Endothelial cell of umbilical vein (primary cell): ENCODE measurements at regions not wholly inside any gene's neighbourhood (a gene's known extent, or its start where the extent isn't known, plus 50 kb on each side); places are given as distances from the start of the nearest gene placed in this dataset.

ENCODE experiments used
- BruUV-seq: library from RNA; stranded (reverse); fragments of 400-500 nt; replicated peaks from 2 replicates; lab custom pipeline; 2021; lab: Mats Ljungman, UMichigan
- CTCF ChIA-PET: fragments of 300-600, 350-600 bp; sonication (Branson Sonifier 250); formaldehyde crosslinking; loops from one replicate; lab custom pipeline; 2021; ENCODE audit warnings: antibody characterized with exemption, inconsistent platforms; lab: Charles Lee
- POLR2A ChIA-PET: fragments of 300-600, 350-600 bp; sonication (Branson Sonifier 250); formaldehyde crosslinking; loops from one replicate; lab custom pipeline; 2021; ENCODE audit warnings: antibody characterized with exemption, inconsistent platforms; lab: Charles Lee
- DNase-seq: peaks from one replicate; pipeline ENCODE4 v3.0.0-alpha.2; 2011; ENCODE audit warnings: low read depth, low spot score
- FAIRE-seq: peaks from 2 replicates; lab custom pipeline; 2011; peaks lifted over from hg19 to GRCh38; lab: Jason Lieb, UNC
- H2AFZ ChIP-seq: 2 replicates; pipeline ENCODE4 v1.6.0; 2012; ENCODE audit warnings: low read depth, low read length, control low read depth, inconsistent platforms
- H3K27ac ChIP-seq: 2 replicates; pipeline ENCODE4 v1.5.1; 2011; ENCODE audit warnings: low read depth, mild to moderate bottlenecking, control low read depth, low read length, moderate library complexity; ENCODE audit not compliant: insufficient read depth
- H3K27me3 ChIP-seq, 2 experiments: 2 replicates each; pipeline versions ENCODE4 v1.6.0 to v1.6.1; 2011; ENCODE audit warnings: low read length in 2 of 2, mixed read lengths in 1 of 2; ENCODE audit not compliant: control insufficient read depth in 2 of 2, insufficient read depth in 2 of 2
- H3K36me3 ChIP-seq, 2 experiments: 2 replicates in 1 of 2; 3 replicates in 1 of 2; pipeline ENCODE4 v1.5.1; 2011; ENCODE audit warnings: low read length in 2 of 2, mild to moderate bottlenecking in 1 of 2, moderate library complexity in 1 of 2; ENCODE audit not compliant: control insufficient read depth in 2 of 2, insufficient read depth in 2 of 2; ENCODE audit errors: extremely low read depth in 1 of 2
- H3K4me1 ChIP-seq: 3 replicates; pipeline ENCODE4 v1.5.1; 2011; ENCODE audit warnings: mild to moderate bottlenecking, low read length; ENCODE audit not compliant: control insufficient read depth, insufficient read depth; ENCODE audit errors: extremely low read depth
- H3K4me2 ChIP-seq: 2 replicates; pipeline ENCODE4 v1.6.1; 2011; ENCODE audit warnings: low read length, control low read depth, mixed read lengths; ENCODE audit not compliant: insufficient read depth
- H3K4me3 ChIP-seq, 3 experiments: fragments of 200-600 bp in 1 of 3; sonication (generic), shearing (Covaris generic) in 1 of 3; replicated peaks in 1 of 3; 2 replicates each; pipeline ENCODE4 v1.5.1; 2011 to 2016; ENCODE audit warnings: control low read depth in 3 of 3, low read length in 3 of 3, mild to moderate bottlenecking in 2 of 3, inconsistent platforms in 1 of 3, low read depth in 1 of 3, moderate library complexity in 1 of 3; ENCODE audit not compliant: insufficient read depth in 1 of 3
- H3K79me2 ChIP-seq: 2 replicates; pipeline ENCODE4 v1.6.0; 2012; ENCODE audit warnings: low read length, inconsistent platforms; ENCODE audit not compliant: control insufficient read depth, insufficient read depth
- H3K9ac ChIP-seq: replicated peaks from 2 replicates; pipeline ENCODE3; 2011; ENCODE audit warnings: low read length, control low read depth; ENCODE audit not compliant: insufficient read depth; ENCODE audit errors: extremely low read depth
- H3K9me1 ChIP-seq: replicated peaks from 3 replicates; pipeline ENCODE4 v1.6.0; 2011; ENCODE audit warnings: mild to moderate bottlenecking, low read length; ENCODE audit not compliant: control insufficient read depth, insufficient read depth; ENCODE audit errors: extremely low read depth
- H3K9me3 ChIP-seq: replicated peaks from 2 replicates; pipeline ENCODE4 v1.5.1; 2012; ENCODE audit warnings: low read length, inconsistent platforms; ENCODE audit not compliant: control insufficient read depth, insufficient read depth
- H4K20me1 ChIP-seq: replicated peaks from 2 replicates; pipeline ENCODE3; 2011; ENCODE audit warnings: mild to moderate bottlenecking, low read length; ENCODE audit not compliant: control insufficient read depth, insufficient read depth; ENCODE audit errors: extremely low read depth
- CTCF ChIP-seq, 2 donors: IDR thresholded peaks; 1 replicate in 1 of 2; 2 replicates in 1 of 2; pipeline ENCODE4 v1.5.1; 2011; ENCODE audit warnings: low read length in 2 of 2, mild to moderate bottlenecking in 2 of 2, moderate library complexity in 2 of 2, control low read depth in 1 of 2, inconsistent platforms in 1 of 2, low read depth in 1 of 2; ENCODE audit not compliant: insufficient read depth in 1 of 2; ENCODE audit errors: extremely low read depth in 1 of 2
- EZH2 ChIP-seq: IDR thresholded peaks from 2 replicates; pipeline ENCODE4 v1.6.1; 2012; ENCODE audit warnings: borderline replicate concordance, low read depth, mild to moderate bottlenecking, moderate library complexity, low read length, inconsistent platforms; ENCODE audit not compliant: severe bottlenecking
- FOS ChIP-seq: IDR thresholded peaks from 2 replicates; pipeline ENCODE4 v1.6.1; 2011; ENCODE audit warnings: mild to moderate bottlenecking, low read length, moderate library complexity, borderline replicate concordance; ENCODE audit not compliant: insufficient read depth
- GATA2 ChIP-seq: IDR thresholded peaks from 2 replicates; pipeline ENCODE4 v1.7.0; 2011; ENCODE audit warnings: low read depth, mild to moderate bottlenecking, moderate library complexity, mixed read lengths, low read length; ENCODE audit not compliant: insufficient read length, insufficient read depth
- JUN ChIP-seq: IDR thresholded peaks from 2 replicates; pipeline ENCODE4 v1.6.1; 2011; ENCODE audit warnings: borderline replicate concordance, low read depth; ENCODE audit not compliant: insufficient read length, insufficient read depth
- MAX ChIP-seq: IDR thresholded peaks from 2 replicates; pipeline ENCODE4 v1.6.1; 2011; ENCODE audit not compliant: insufficient read depth, insufficient read length
- MYC ChIP-seq: IDR thresholded peaks from one replicate; pipeline ENCODE4 v1.6.1; 2011; ENCODE audit warnings: mild to moderate bottlenecking, low read depth, low read length
- POLR2A ChIP-seq: IDR thresholded peaks from 2 replicates; pipeline ENCODE4 v1.6.1; 2012; ENCODE audit warnings: low read depth, mild to moderate bottlenecking, control low read depth, low read length
- POLR2AphosphoS5 ChIP-seq: IDR thresholded peaks from 2 replicates; pipeline ENCODE4 v1.6.1; 2012; ENCODE audit warnings: low read depth, mild to moderate bottlenecking, control low read depth, low read length, moderate library complexity; ENCODE audit not compliant: insufficient read depth
- dilution Hi-C: fragments of 300-500 bp; cut with MboI; formaldehyde crosslinking; loops from one replicate; pipeline ENCODE4 v1.15.0; 2019; ENCODE audit warnings: low sequenced_read_pairs; ENCODE audit not compliant: extremely low pct_ligation_motif_present
- intact Hi-C: fragments of 100-400 bp; cut with micrococcal nuclease; formaldehyde crosslinking; loops from one replicate; pipeline ENCODE4 v1.10.0; 2022

- dilution Hi-C loops = no loop called here
- POLR2A ChIA-PET = no interaction called here
- no peak overlapping the region for H3K4me2 ChIP-seq
- no peak overlapping the region for H3K4me3 ChIP-seq
- TF ChIP-seq FOS (no peak), CTCF (IDR thresholded peaks at IDR 0.05; ENCODE audit: extremely low read depth in 1 of 2, insufficient read depth in 1 of 2, low read depth in 1 of 2, low read length in 2 of 2) (no peak), POLR2A (no peak), MYC (no peak)
- intact Hi-C loops = no loop called here
- H3K4me1 ChIP-seq = no peaks in the 10 kb centered on the region
- no peak overlapping the region for H3K27ac ChIP-seq
- DNase-seq = no peak
- H4K20me1 ChIP-seq = no peaks in the 10 kb centered on the region
- no peak overlapping the region for H3K9ac ChIP-seq
- BruUV-seq = no TSS peak
- no peaks in the 10 kb centered on the region for H3K9me1 ChIP-seq
- FAIRE-seq = no peak
- H3K9me3 ChIP-seq = no peaks in the 10 kb centered on the region
- H2AFZ ChIP-seq = no peak overlapping the region
- no peaks in the 10 kb centered on the region for H3K36me3 ChIP-seq
- CTCF ChIA-PET = interaction anchor here (0.6 kb wide), 1 partner anchor 13 kb away, joined by 3 read pairs; no protein-coding TSS in a partner anchor
- no peaks in the 10 kb centered on the region for H3K27me3 ChIP-seq
- no peaks in the 10 kb centered on the region for H3K79me2 ChIP-seq
Measured at GRCh38 chr5:130571076-130571475, 594.0 kb downstream of the HINT1 start.

GRCh38 chr5:130568791-130569190, 596.3 kb downstream of the HINT1 start:
- H3K4me1 ChIP-seq = no peaks in the 10 kb centered on the region
- intact Hi-C loops = no loop called here
- H3K4me2 ChIP-seq = no peak overlapping the region
- no peak overlapping the region for H3K27ac ChIP-seq
- FAIRE-seq (no peak), DNase-seq (no peak)
- no TSS peak for BruUV-seq
- CTCF ChIA-PET = no interaction called here
- no peak overlapping the region for H3K9ac ChIP-seq
- H3K9me3 ChIP-seq = no peaks in the 10 kb centered on the region
- dilution Hi-C loops = no loop called here
- H3K9me1 ChIP-seq = no peaks in the 10 kb centered on the region
- H3K79me2 ChIP-seq = no peaks in the 10 kb centered on the region
- POLR2A ChIA-PET = no interaction called here
- H3K27me3 ChIP-seq = no peaks in the 10 kb centered on the region
- TF ChIP-seq MAX (no peak), POLR2A (no peak), CTCF (IDR thresholded peaks at IDR 0.05; ENCODE audit: extremely low read depth in 1 of 2, insufficient read depth in 1 of 2, low read depth in 1 of 2, low read length in 2 of 2) (no peak), EZH2 (no peak), JUN (no peak), POLR2AphosphoS5 (no peak), GATA2 (no peak), MYC (no peak)
- no peaks in the 10 kb centered on the region for H4K20me1 ChIP-seq
- no peak overlapping the region for H2AFZ ChIP-seq
- no peak overlapping the region for H3K4me3 ChIP-seq
- no peaks in the 10 kb centered on the region for H3K36me3 ChIP-seq
